GM12878 (cell line): ENCODE measurements at regions not wholly inside any gene's neighbourhood (a gene's known extent, or its start where the extent isn't known, plus 50 kb on each side); places are given as distances from the start of the nearest gene placed in this dataset.

Experiments used
- ATAC-seq: fragments of 200-7000 bp; cut with Tn5 transposase; 3 replicates; pipeline ENCODE4 v1.9.1; 2020; ENCODE audit warnings: mild to moderate bottlenecking, moderate library complexity
- BruUV-seq: library from RNA; stranded (reverse); fragments of 400-500 nt; replicated peaks from 2 replicates; lab custom pipeline; 2021; lab: Mats Ljungman, UMichigan
- CTCF ChIA-PET: fragments of 300-600 bp; sonication (Branson Sonifier 250); formaldehyde crosslinking; extraction: SDS; loops from one replicate; lab custom pipeline; 2021; ENCODE audit warnings: inconsistent platforms; lab: Yijun Ruan, JAX
- POLR2A ChIA-PET: fragments of 350-600 bp; formaldehyde crosslinking; extraction: SDS; loops from one replicate; lab custom pipeline; 2021; ENCODE audit warnings: inconsistent platforms; lab: Charles Lee
- RAD21 ChIA-PET: fragments of 300-600 bp; sonication (Branson Sonifier 250); formaldehyde crosslinking; loops from one replicate; lab custom pipeline; 2023; ENCODE audit warnings: antibody characterized with exemption; ENCODE audit not compliant: unreplicated experiment; lab: Charles Lee
- SMC1A ChIA-PET: fragments of 300-600 bp; sonication (Branson Sonifier 250); formaldehyde crosslinking; loops from one replicate; lab custom pipeline; 2023; ENCODE audit not compliant: unreplicated experiment, uncharacterized antibody; lab: Charles Lee
- DNase-seq: peaks from one replicate; pipeline ENCODE4 v3.0.0-alpha.2; 2011; ENCODE audit warnings: low read depth, low spot score
- FAIRE-seq: peaks from 3 replicates; lab custom pipeline; 2011; peaks lifted over from hg19 to GRCh38; lab: Jason Lieb, UNC
- H2AFZ ChIP-seq: 2 replicates; pipeline ENCODE4 v1.6.0; 2011; ENCODE audit warnings: low read depth, low read length, control low read depth; ENCODE audit not compliant: control insufficient read depth
- H3K27ac ChIP-seq: 2 replicates; pipeline ENCODE4 v1.5.1; 2011; ENCODE audit warnings: control low read depth; ENCODE audit not compliant: control insufficient read depth, insufficient read depth
- H3K27me3 ChIP-seq, 2 experiments: replicated peaks in 1 of 2; 2 replicates each; pipeline versions ENCODE4 v1.6.0 to v1.6.1; 2011; ENCODE audit warnings: low read length in 1 of 2; ENCODE audit not compliant: control insufficient read depth in 2 of 2, insufficient read depth in 2 of 2
- H3K36me3 ChIP-seq, 2 experiments: 2 replicates each; pipeline ENCODE4 v1.5.1; 2011; ENCODE audit warnings: low read length in 1 of 2; ENCODE audit not compliant: control insufficient read depth in 2 of 2, insufficient read depth in 2 of 2
- H3K4me1 ChIP-seq: 2 replicates; pipeline ENCODE4 v1.6.1; 2011; ENCODE audit warnings: mild to moderate bottlenecking, low read length, moderate library complexity, mixed read lengths; ENCODE audit not compliant: control insufficient read depth, insufficient read depth
- H3K4me2 ChIP-seq: 2 replicates; pipeline ENCODE4 v1.6.0; 2011; ENCODE audit warnings: control low read depth; ENCODE audit not compliant: control insufficient read depth, insufficient read depth
- H3K4me3 ChIP-seq: fragments of 200-600 bp; sonication (generic); 2 replicates; pipeline ENCODE4 v1.5.1; 2016
- H3K79me2 ChIP-seq: 2 replicates; pipeline ENCODE4 v1.6.0; 2011; ENCODE audit warnings: low read length; ENCODE audit not compliant: control insufficient read depth, insufficient read depth
- H3K9ac ChIP-seq: 2 replicates; pipeline ENCODE4 v1.8.0; 2011; ENCODE audit warnings: low read length, control low read depth, mixed read lengths; ENCODE audit not compliant: control insufficient read depth, insufficient read depth
- H3K9me3 ChIP-seq: replicated peaks from 3 replicates; pipeline ENCODE4 v1.5.1; 2011; ENCODE audit warnings: mild to moderate bottlenecking, low read length; ENCODE audit not compliant: control insufficient read depth, insufficient read depth
- H4K20me1 ChIP-seq: 2 replicates; pipeline ENCODE4 v1.6.0; 2011; ENCODE audit not compliant: control insufficient read depth, insufficient read depth
- BACH1 ChIP-seq: fragments of 450-650 bp; IDR thresholded peaks from 2 replicates; pipeline ENCODE4 v1.6.1; 2017; ENCODE audit warnings: mild to moderate bottlenecking, borderline replicate concordance
- CBX5 ChIP-seq: sonication (generic); IDR thresholded peaks from 2 replicates; pipeline ENCODE4 v1.6.1; 2016; ENCODE audit warnings: low read depth, moderate library complexity, mild to moderate bottlenecking, inconsistent platforms
- EED ChIP-seq: sonication (generic); IDR thresholded peaks from 2 replicates; pipeline ENCODE4 v1.6.1; 2016; ENCODE audit warnings: antibody characterized with exemption, low read depth
- IRF3 ChIP-seq: fragments of 450-650 bp; IDR thresholded peaks from 2 replicates; pipeline ENCODE4 v1.6.1; 2014; ENCODE audit warnings: mild to moderate bottlenecking
- MTA2 ChIP-seq: fragments of 450-650 bp; IDR thresholded peaks from 2 replicates; pipeline ENCODE4 v1.6.1; 2016; ENCODE audit warnings: low read depth, mild to moderate bottlenecking, moderate library complexity
- MYC ChIP-seq: IDR thresholded peaks from 2 replicates; pipeline ENCODE4 v1.6.1; 2011; ENCODE audit warnings: mild to moderate bottlenecking, low read length, moderate library complexity, inconsistent platforms; ENCODE audit not compliant: insufficient read depth, insufficient replicate concordance, insufficient read length, severe bottlenecking
- TAF1 ChIP-seq: IDR thresholded peaks from 2 replicates; pipeline ENCODE4 v1.6.1; 2011; ENCODE audit warnings: mild to moderate bottlenecking, low read depth, low read length, borderline replicate concordance
- ZNF217 ChIP-seq: fragments of 450-650 bp; IDR thresholded peaks from 2 replicates; pipeline ENCODE4 v1.6.1; 2017; ENCODE audit warnings: antibody characterized with exemption, mild to moderate bottlenecking
- ZZZ3 ChIP-seq: IDR thresholded peaks from 2 replicates; pipeline ENCODE4 v1.6.1; 2011; ENCODE audit warnings: low read depth; ENCODE audit not compliant: control insufficient read depth, insufficient read length
- WGBS: methylation state at CpG from one replicate; pipeline ENCODE4 v1.1.6; 2016; ENCODE audit warnings: low lambda C conversion rate; ENCODE audit not compliant: insufficient replicate concordance, insufficient coverage; ENCODE audit errors: missing lambda C conversion rate; 5-methylcytosine and 5-hydroxymethylcytosine counted together
- in situ Hi-C: fragments of 300-500 bp; cut with MboI; formaldehyde crosslinking; loops from 9 replicates; pipeline ENCODE4 v1.14.3; 2018; ENCODE audit warnings: mixed read lengths
- intact Hi-C: fragments of 100-400 bp; cut with micrococcal nuclease; formaldehyde crosslinking; loops from one replicate; pipeline ENCODE4 v1.14.2; 2022; ENCODE audit not compliant: unreplicated experiment

DNA sequence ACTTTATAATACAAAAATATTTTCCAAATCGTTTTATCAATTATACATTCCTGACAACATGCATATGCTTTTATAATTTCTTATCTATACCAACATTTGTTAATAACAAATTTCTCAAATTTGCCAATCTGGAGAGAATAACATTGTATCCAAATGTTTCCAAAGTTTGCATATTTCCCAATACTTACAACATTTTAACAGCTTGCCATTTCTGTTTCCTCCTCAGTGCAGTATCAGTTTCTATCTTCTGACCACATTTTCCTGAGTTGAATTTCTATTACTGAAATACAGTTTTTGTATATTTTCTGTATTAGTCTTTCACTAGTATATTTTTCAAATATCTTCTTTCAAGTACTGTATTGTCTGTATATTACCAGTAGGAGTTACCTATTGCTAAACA lies 1594.3 kb downstream of the PLA2G4A start (continued):
- TF ChIP-seq ZZZ3 (no peak), MYC (no peak)

GRCh38 chr1:188424176-188424575 lies 1595.4 kb downstream of the PLA2G4A start:
- FAIRE-seq, result no peak
- in situ Hi-C loops, result no loop called here
- TF ChIP-seq EED (no peak), BACH1 (no peak), ZNF217 (no peak), TAF1 (no peak), MTA2 (no peak), CBX5 (no peak)
- TF ChIP-seq, all 136 proteins: peak for 0

DNA sequence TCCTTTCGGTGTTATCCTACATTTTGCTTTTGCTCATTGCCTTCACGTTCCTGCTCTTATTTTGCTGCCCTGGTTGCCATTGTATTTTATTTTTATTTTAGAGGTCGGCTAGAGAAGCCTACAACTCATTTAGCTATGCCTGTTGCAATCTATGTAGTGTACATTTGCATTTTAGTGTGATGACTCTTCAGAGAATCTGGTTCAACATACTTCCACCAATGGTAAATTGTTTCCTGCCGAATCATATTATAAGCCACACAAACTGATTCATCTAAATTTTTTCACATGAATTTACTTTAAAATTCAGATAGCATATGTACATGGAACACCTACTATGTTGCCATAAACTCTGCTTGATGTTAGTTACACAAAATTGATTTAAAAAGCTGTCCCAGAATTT lies 1596.9 kb downstream of the PLA2G4A start:
- Histone ChIP-seq H3K79me2 (no peaks in the 10 kb centered on the region), H3K4me2 (no peak overlapping the region), H3K4me1 (no peaks in the 10 kb centered on the region), H3K9ac (no peak overlapping the region), H3K27me3 (no peaks in the 10 kb centered on the region), H2AFZ (no peak overlapping the region), H3K4me3 (no peak overlapping the region), H4K20me1 (no peaks in the 10 kb centered on the region), H3K36me3 (no peaks in the 10 kb centered on the region), H3K27ac (no peak overlapping the region), H3K9me3 (no peaks in the 10 kb centered on the region)
- POLR2A ChIA-PET, result no interaction called here
- RAD21 ChIA-PET, result no interaction called here
- DNase-seq (no peak), FAIRE-seq (no peak), ATAC-seq (no peak)
- SMC1A ChIA-PET, result interaction anchor here (0.6 kb wide), 1 partner anchor 648 kb away, joined by 3 read pairs; no protein-coding TSS in a partner anchor
- no peak for TF ChIP-seq IRF3
- TF ChIP-seq MYC, result no peak
- CTCF ChIA-PET, result no interaction called here
- intact Hi-C loops (no loop called here), in situ Hi-C loops (no loop called here)
- 20% methylated on average over 4 of the region's 4 CpGs for WGBS
- no TSS peak for BruUV-seq

More at GRCh38 chr1:188424176-188424575, 1595.4 kb downstream of the PLA2G4A start:
- Histone ChIP-seq H3K36me3 (no peaks in the 10 kb centered on the region), H3K4me3 (no peak overlapping the region), H4K20me1 (no peaks in the 10 kb centered on the region), H3K9me3 (no peaks in the 10 kb centered on the region), H3K9ac (no peak overlapping the region), H3K4me2 (no peak overlapping the region), H2AFZ (no peak overlapping the region), H3K27me3 (no peaks in the 10 kb centered on the region), H3K4me1 (no peaks in the 10 kb centered on the region), H3K79me2 (no peaks in the 10 kb centered on the region), H3K27ac (no peak overlapping the region)
- intact Hi-C loops, result no loop called here
- RAD21 ChIA-PET, result no interaction called here
- no peak for ATAC-seq
- DNase-seq, result no peak
- BruUV-seq, result no TSS peak
- CTCF ChIA-PET, result no interaction called here
- 8% methylated on average over 1 of the region's 1 CpG for WGBS
- POLR2A ChIA-PET, result no interaction called here
- SMC1A ChIA-PET, result no interaction called here
